ENCODE measurements at regions not wholly inside any gene's neighbourhood (a gene's known extent, or its start where the extent isn't known, plus 50 kb on each side); places are given as distances from the start of the nearest gene placed in this dataset.

GRCh38 chr3:34106379-34106778 is 307.9 kb downstream of the PDCD6IP start:
- Histone ChIP-seq H3K27me3 (ENCODE audit: control insufficient read depth in 2 of 2, insufficient read depth in 2 of 2, low read length in 2 of 2) (peaks cover 6 to 11% of the 10 kb centered on the region in 2 experiments), H2AFZ (ENCODE audit: low read depth, low read length) (no peak overlapping the region), H3K4me2 (ENCODE audit: insufficient read depth, low read length) (no peak overlapping the region), H3K27ac (ENCODE audit: insufficient read depth, low read depth, low read length) (no peak overlapping the region), H3K79me2 (ENCODE audit: control insufficient read depth, insufficient read depth, low read length) (no peaks in the 10 kb centered on the region), H3K4me3 (replicated peaks in 1 of 3; ENCODE audit: insufficient read depth in 1 of 3, low read depth in 1 of 3, low read length in 3 of 3) (no peak overlapping the region), H3K4me1 (ENCODE audit: control insufficient read depth, extremely low read depth, insufficient read depth, low read length) (no peaks in the 10 kb centered on the region), H3K9me3 (replicated peaks; ENCODE audit: control insufficient read depth, insufficient read depth, low read length) (no peaks in the 10 kb centered on the region), H4K20me1 (replicated peaks; ENCODE audit: control insufficient read depth, extremely low read depth, insufficient read depth, low read length) (no peaks in the 10 kb centered on the region), H3K36me3 (ENCODE audit: control insufficient read depth in 2 of 2, extremely low read depth in 1 of 2, insufficient read depth in 2 of 2, low read length in 2 of 2) (no peaks in the 10 kb centered on the region), H3K9me1 (replicated peaks; ENCODE audit: control insufficient read depth, extremely low read depth, insufficient read depth, low read length) (no peaks in the 10 kb centered on the region), H3K9ac (replicated peaks; ENCODE audit: extremely low read depth, insufficient read depth, low read length) (no peak overlapping the region)
- FAIRE-seq (no peak), DNase-seq (ENCODE audit: low read depth, low spot score) (no peak)
- dilution Hi-C loops (cut with MboI; ENCODE audit: extremely low pct_ligation_motif_present, low sequenced_read_pairs) (no loop called here), intact Hi-C loops (cut with micrococcal nuclease) (loop anchor here (2.0 to 10.0 kb wide), 4 partner anchors 154 to 278 kb away; no protein-coding TSS in a partner anchor)
- CTCF ChIA-PET, result interaction anchor here (0.8 to 5.9 kb wide), 30 partner anchors 9 to 1840 kb away, joined by 3 to 109 read pairs (median 4); no protein-coding TSS in a partner anchor
- POLR2A ChIA-PET, result no interaction called here
- BruUV-seq (replicated peaks), result no TSS peak
- TF ChIP-seq MAX (IDR thresholded peaks at IDR 0.05; ENCODE audit: insufficient read depth, insufficient read length), result no peak
- TF ChIP-seq CTCF (IDR thresholded peaks at IDR 0.05; ENCODE audit: extremely low read depth in 1 of 2, insufficient read depth in 1 of 2, low read depth in 1 of 2, low read length in 2 of 2), result no peak
- no peak for TF ChIP-seq MYC (IDR thresholded peaks at IDR 0.05; ENCODE audit: low read depth, low read length)
- no peak for TF ChIP-seq JUN (IDR thresholded peaks at IDR 0.05; ENCODE audit: borderline replicate concordance, insufficient read depth, insufficient read length, low read depth)
- no peak for TF ChIP-seq POLR2AphosphoS5 (IDR thresholded peaks at IDR 0.05; ENCODE audit: insufficient read depth, low read depth, low read length)
- no peak for TF ChIP-seq GATA2 (IDR thresholded peaks at IDR 0.05; ENCODE audit: insufficient read depth, insufficient read length, low read depth, low read length)
- no peak for TF ChIP-seq POLR2A (IDR thresholded peaks at IDR 0.05; ENCODE audit: low read depth, low read length)
- no peak for TF ChIP-seq EZH2 (IDR thresholded peaks at IDR 0.05; ENCODE audit: borderline replicate concordance, low read depth, low read length, severe bottlenecking)
- no peak for TF ChIP-seq FOS (IDR thresholded peaks at IDR 0.05; ENCODE audit: borderline replicate concordance, insufficient read depth, low read length)

Data from endothelial cell of umbilical vein (primary cell).